ENCODE measurements at regions not wholly inside any gene's neighbourhood (a gene's known extent, or its start where the extent isn't known, plus 50 kb on each side); places are given as distances from the start of the nearest gene placed in this dataset.
A peak's percentile ranks its signal among the peaks of the same experiment; 100 is the strongest.

DNA sequence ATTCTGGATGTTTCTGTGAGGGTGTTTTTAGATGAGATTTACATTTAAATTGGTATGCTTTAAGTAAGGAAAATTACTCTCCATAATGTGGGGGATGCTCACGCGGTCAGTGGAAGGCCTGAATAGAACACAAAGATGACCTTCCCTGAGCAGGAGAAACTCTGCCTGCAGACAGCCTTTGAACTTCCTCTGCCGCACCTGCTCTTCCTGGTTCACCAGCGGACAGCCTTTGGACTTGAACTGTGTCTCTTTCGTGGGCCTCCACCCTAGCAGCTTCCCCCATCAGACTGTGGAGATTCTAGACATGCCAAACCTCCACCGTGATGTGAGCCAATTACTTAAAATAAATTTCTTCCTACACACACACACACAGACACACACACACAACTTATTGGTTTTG is 210.7 kb downstream of the EFCAB11 start:
- Histone ChIP-seq H3K27ac (peak overlapping the region in 1 of 10 donors; percentile 20), H3K36me3 (no peaks in the 10 kb centered on the region), H3K4me1 (peaks cover 0 to 4% (median 0%) of the 10 kb centered on the region in 9 donors), H3K4me3 (no peak overlapping the region), H3K27me3 (no peaks in the 10 kb centered on the region), H3K9me3 (peaks cover 0 to 13% (median 0%) of the 10 kb centered on the region in 11 donors)
- no peak for ATAC-seq
- 74 to 81% methylated on average over 6 of the region's 6 CpGs for WGBS, 2 donors
- intact Hi-C loops (cut with DNase I), result no loop called here
- no peak for DNase-seq
- TF ChIP-seq, protein P1, sequence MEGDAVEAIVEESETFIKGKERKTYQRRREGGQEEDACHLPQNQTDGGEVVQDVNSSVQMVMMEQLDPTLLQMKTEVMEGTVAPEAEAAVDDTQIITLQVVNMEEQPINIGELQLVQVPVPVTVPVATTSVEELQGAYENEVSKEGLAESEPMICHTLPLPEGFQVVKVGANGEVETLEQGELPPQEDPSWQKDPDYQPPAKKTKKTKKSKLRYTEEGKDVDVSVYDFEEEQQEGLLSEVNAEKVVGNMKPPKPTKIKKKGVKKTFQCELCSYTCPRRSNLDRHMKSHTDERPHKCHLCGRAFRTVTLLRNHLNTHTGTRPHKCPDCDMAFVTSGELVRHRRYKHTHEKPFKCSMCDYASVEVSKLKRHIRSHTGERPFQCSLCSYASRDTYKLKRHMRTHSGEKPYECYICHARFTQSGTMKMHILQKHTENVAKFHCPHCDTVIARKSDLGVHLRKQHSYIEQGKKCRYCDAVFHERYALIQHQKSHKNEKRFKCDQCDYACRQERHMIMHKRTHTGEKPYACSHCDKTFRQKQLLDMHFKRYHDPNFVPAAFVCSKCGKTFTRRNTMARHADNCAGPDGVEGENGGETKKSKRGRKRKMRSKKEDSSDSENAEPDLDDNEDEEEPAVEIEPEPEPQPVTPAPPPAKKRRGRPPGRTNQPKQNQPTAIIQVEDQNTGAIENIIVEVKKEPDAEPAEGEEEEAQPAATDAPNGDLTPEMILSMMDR (IDR thresholded peaks at IDR 0.05), result no peak

DNA sequence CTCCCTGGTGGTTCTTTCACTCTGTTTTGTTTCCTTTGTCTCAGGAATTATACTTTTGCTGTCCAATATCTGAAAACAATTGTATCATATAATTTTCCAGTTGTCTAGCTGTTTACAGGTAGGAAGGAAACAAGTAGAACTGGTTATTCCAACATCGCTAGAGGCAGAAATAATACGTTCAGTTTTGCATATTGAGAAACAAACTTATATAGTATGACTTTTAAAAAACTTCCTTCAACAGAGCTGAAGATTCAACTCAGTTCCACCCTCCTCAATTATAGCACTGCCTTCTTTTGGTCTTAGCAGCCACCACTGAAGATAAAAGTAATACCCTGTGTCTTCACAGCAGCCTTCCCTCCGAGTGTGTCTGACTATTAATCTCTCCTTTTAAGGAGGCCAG is 214.3 kb downstream of the EFCAB11 start:
- H3K27me3 ChIP-seq, result no peaks in the 10 kb centered on the region
- H3K4me3 ChIP-seq, result no peak overlapping the region
- 87 to 92% methylated on average over 3 of the region's 3 CpGs for WGBS, 2 donors
- ATAC-seq (no peak), DNase-seq (no peak)
- intact Hi-C loops (cut with DNase I), result no loop called here
- TF ChIP-seq, protein P1 (IDR thresholded peaks at IDR 0.05), result no peak
- peaks cover 0 to 5% (median 0%) of the 10 kb centered on the region in 11 donors for H3K9me3 ChIP-seq
- no peaks in the 10 kb centered on the region for H3K36me3 ChIP-seq
- H3K27ac ChIP-seq, result no peak overlapping the region
- peaks cover 0 to 4% (median 0%) of the 10 kb centered on the region in 9 donors for H3K4me1 ChIP-seq

DNA sequence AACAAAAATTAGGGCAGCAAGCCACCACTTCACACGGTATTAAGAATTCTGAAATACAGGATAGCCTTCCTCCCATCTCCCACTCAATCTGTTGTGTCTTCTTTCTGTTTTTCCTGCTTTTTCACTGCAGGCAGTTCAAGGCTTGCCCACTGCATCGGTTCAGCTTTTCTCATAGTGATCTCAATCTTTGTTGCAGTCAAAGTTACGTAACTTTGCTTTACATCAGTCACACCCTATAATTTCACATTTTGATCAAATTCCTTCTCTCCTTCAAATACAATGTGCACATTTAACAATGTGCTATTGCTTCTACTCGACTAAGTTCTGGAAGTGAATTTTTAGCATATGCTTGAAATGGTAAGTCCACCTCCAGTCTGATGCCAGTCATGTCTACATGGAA is 217.6 kb downstream of the EFCAB11 start:
- DNase-seq, result no peak
- ATAC-seq, result no peak
- TF ChIP-seq, protein P1 (IDR thresholded peaks at IDR 0.05), result no peak
- Histone ChIP-seq H3K27ac (no peak overlapping the region), H3K4me1 (peaks cover 0 to under 1% (median 0%) of the 10 kb centered on the region in 9 donors), H3K36me3 (no peaks in the 10 kb centered on the region), H3K9me3 (peaks cover 0 to 28% (median 13%) of the 10 kb centered on the region in 11 donors), H3K27me3 (no peaks in the 10 kb centered on the region), H3K4me3 (no peak overlapping the region)
- intact Hi-C loops (cut with DNase I), result no loop called here
- 78 to 83% methylated on average over 4 of the region's 4 CpGs for WGBS, 2 donors

DNA sequence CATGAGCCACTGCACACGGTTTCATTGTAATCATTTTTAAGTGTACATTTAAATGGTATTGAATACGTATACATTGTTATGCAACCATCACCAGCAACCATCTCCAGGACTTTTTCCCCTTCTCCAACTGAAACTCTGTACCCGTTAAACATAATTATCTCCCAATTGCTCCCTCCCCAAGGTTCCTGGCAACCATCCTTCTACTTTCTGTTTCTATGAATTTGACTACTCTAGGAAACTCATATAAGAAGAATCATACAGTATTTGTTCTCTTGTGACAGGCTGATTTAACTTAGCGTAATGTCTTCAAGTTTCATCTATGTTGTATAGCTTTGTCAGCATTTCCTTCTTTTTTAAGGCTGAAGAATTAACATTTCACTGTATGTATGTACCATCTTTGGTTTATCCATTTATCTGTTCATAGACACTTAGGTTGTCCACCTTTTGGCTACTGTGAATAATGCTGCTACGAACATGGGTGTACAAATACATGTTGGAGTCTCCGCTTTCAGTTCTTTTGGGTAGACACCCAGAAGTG is 223.1 kb downstream of the EFCAB11 start:
- peak overlapping the region in 1 of 10 donors; percentile 64 for H3K27ac ChIP-seq
- 91 to 92% methylated on average over 6 of the region's 6 CpGs for WGBS, 2 donors
- H3K36me3 ChIP-seq, result no peaks in the 10 kb centered on the region
- peaks cover 0 to 33% (median 15%) of the 10 kb centered on the region in 11 donors for H3K9me3 ChIP-seq
- ATAC-seq, result no peak
- H3K27me3 ChIP-seq, result no peaks in the 10 kb centered on the region
- no peak for DNase-seq
- TF ChIP-seq, protein P1 (IDR thresholded peaks at IDR 0.05), result no peak
- peaks cover 0 to 18% (median 0%) of the 10 kb centered on the region in 9 donors for H3K4me1 ChIP-seq
- no peak overlapping the region for H3K4me3 ChIP-seq
- intact Hi-C loops (cut with DNase I), result no loop called here
